ENCODE measurements at regions not wholly inside any gene's neighbourhood (a gene's known extent, or its start where the extent isn't known, plus 50 kb on each side); places are given as distances from the start of the nearest gene placed in this dataset.

GRCh38 chr5:167177736-167178135 lies 1113.7 kb upstream of the WWC1 start:
- H3K27me3 Mint-ChIP-seq (ENCODE audit: low read depth): no peaks in the 10 kb centered on the region
- ChIA-PET POLR2A (no interaction called here), CTCF (no interaction called here)
- no peak overlapping the region for H3K27ac Mint-ChIP-seq
- no peak for TF ChIP-seq MXD4 (CRISPR knock-in tag; IDR thresholded peaks at IDR 0.05; ENCODE audit: borderline replicate concordance)
- H3K4me1 Mint-ChIP-seq: peaks cover 13% of the 10 kb centered on the region
- ATAC-seq: no peak
- no peak overlapping the region for H3K4me3 Mint-ChIP-seq
- H3K9me3 Mint-ChIP-seq: no peaks in the 10 kb centered on the region
- no peak for DNase-seq (ENCODE audit: low spot score)
- H3K36me3 Mint-ChIP-seq: no peaks in the 10 kb centered on the region

GRCh38 chr5:167180906-167181305 lies 1110.5 kb upstream of the WWC1 start:
- no peak overlapping the region for H3K27ac Mint-ChIP-seq
- CTCF ChIA-PET: interaction anchor here (1.0 kb wide), 1 partner anchor 11 kb away, joined by 3 read pairs; no protein-coding TSS in a partner anchor
- POLR2A ChIA-PET: no interaction called here
- no peaks in the 10 kb centered on the region for H3K4me1 Mint-ChIP-seq
- H3K9me3 Mint-ChIP-seq: no peaks in the 10 kb centered on the region
- DNase-seq (ENCODE audit: low spot score): no peak
- H3K27me3 Mint-ChIP-seq (ENCODE audit: low read depth): no peaks in the 10 kb centered on the region
- no peak for ATAC-seq
- no peaks in the 10 kb centered on the region for H3K36me3 Mint-ChIP-seq
- no peak overlapping the region for H3K4me3 Mint-ChIP-seq
- TF ChIP-seq RORB (CRISPR knock-in tag; IDR thresholded peaks at IDR 0.05) (no peak), NFE2L1 (CRISPR knock-in tag; IDR thresholded peaks at IDR 0.05) (no peak), NFYB (CRISPR knock-in tag; conservative IDR thresholded peaks at IDR 0.05; ENCODE audit: low read depth) (no peak), NFATC4 (CRISPR knock-in tag; IDR thresholded peaks at IDR 0.05) (no peak), ZSCAN18 (CRISPR knock-in tag; IDR thresholded peaks at IDR 0.05) (no peak), ZNF121 (CRISPR knock-in tag; IDR thresholded peaks at IDR 0.05) (no peak), E2F4 (CRISPR knock-in tag; IDR thresholded peaks at IDR 0.05; ENCODE audit: borderline replicate concordance, low read depth) (no peak), TEAD4 (CRISPR knock-in tag; IDR thresholded peaks at IDR 0.05) (no peak), ATF1 (CRISPR knock-in tag; IDR thresholded peaks at IDR 0.05) (no peak), E2F1 (CRISPR knock-in tag; IDR thresholded peaks at IDR 0.05) (no peak), MAX (CRISPR knock-in tag; IDR thresholded peaks at IDR 0.05) (no peak), PRRX2 (CRISPR knock-in tag; IDR thresholded peaks at IDR 0.05) (no peak), FOXJ3 (CRISPR knock-in tag; IDR thresholded peaks at IDR 0.05; ENCODE audit: borderline replicate concordance) (no peak), SP1 (CRISPR knock-in tag; conservative IDR thresholded peaks at IDR 0.05) (no peak)

GRCh38 chr5:167205881-167206280 lies 1085.6 kb upstream of the WWC1 start:
- DNase-seq (ENCODE audit: low spot score): no peak
- H3K9me3 Mint-ChIP-seq: peaks cover 11% of the 10 kb centered on the region
- no peak overlapping the region for H3K4me3 Mint-ChIP-seq
- no peaks in the 10 kb centered on the region for H3K36me3 Mint-ChIP-seq
- ChIA-PET CTCF (no interaction called here), POLR2A (no interaction called here)
- no peaks in the 10 kb centered on the region for H3K27me3 Mint-ChIP-seq (ENCODE audit: low read depth)
- no peak for ATAC-seq
- H3K27ac Mint-ChIP-seq: no peak overlapping the region
- H3K4me1 Mint-ChIP-seq: peaks cover 6% of the 10 kb centered on the region
- no peak for TF ChIP-seq SMAD4 (CRISPR knock-in tag; IDR thresholded peaks at IDR 0.05)
- no peak for TF ChIP-seq USF2 (CRISPR knock-in tag; IDR thresholded peaks at IDR 0.05)
- no peak for TF ChIP-seq ESRRA (CRISPR knock-in tag; IDR thresholded peaks at IDR 0.05; ENCODE audit: borderline replicate concordance)
- TF ChIP-seq CDX4 (CRISPR knock-in tag; IDR thresholded peaks at IDR 0.05; ENCODE audit: borderline replicate concordance): no peak
- TF ChIP-seq E2F5 (CRISPR knock-in tag; IDR thresholded peaks at IDR 0.05): no peak
- no peak for TF ChIP-seq ZNF532 (CRISPR knock-in tag; IDR thresholded peaks at IDR 0.05; ENCODE audit: borderline replicate concordance)
- TF ChIP-seq ELF4 (CRISPR knock-in tag; IDR thresholded peaks at IDR 0.05; ENCODE audit: low read depth): no peak
- TF ChIP-seq ZMAT4 (CRISPR knock-in tag; IDR thresholded peaks at IDR 0.05): no peak
- TF ChIP-seq PRRX2 (CRISPR knock-in tag; IDR thresholded peaks at IDR 0.05): no peak
- TF ChIP-seq RORB (CRISPR knock-in tag; IDR thresholded peaks at IDR 0.05): no peak
